ENCODE measurements at regions not wholly inside any gene's neighbourhood (a gene's known extent, or its start where the extent isn't known, plus 50 kb on each side); places are given as distances from the start of the nearest gene placed in this dataset.

DNA sequence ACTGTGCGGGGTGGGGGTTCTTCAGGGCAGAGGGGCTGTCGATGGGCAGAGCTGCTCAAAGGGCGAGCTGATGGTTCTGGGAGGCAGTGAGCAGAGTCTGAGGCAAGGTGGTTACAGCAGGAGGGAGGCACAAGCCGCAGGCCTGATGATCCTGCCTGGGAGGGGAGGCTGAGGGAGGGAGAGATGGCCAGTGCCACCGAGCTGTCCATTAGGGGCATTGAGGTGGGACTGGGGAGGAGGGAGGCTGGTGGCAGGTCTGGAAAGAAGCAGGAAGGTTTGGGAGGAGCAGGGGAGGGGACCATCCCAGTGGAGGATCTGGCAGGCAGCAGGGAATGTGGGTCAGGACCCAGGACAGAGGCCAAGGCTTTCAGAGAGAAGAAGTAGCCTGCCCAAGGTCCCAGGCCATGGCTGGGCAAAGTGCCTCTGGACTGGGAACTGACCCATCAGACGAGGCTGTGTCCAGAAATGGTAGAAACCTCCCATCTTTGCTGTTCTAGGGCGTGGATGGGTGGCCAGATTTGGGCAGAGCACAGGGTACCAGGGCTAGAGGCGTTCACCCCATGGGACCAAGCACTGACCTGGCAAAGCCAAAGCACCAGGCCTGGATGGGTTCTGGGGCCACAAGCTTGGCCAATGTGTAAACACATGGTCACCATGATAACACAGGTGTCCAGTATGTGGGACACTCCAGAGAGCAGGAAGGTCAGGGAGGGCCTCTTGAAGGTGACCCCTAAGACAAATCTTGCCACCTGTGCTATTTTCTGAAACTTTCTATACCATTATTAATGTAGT, 55.5 kb downstream of the INHBB start:
- DNase-seq, result no peak
- no peak overlapping the region for H3K27ac Mint-ChIP-seq (ENCODE audit: unreplicated experiment)
- H3K36me3 Mint-ChIP-seq (ENCODE audit: insufficient read depth, unreplicated experiment), result no peaks in the 10 kb centered on the region
- no peak overlapping the region for H3K4me3 Mint-ChIP-seq (ENCODE audit: low read depth, unreplicated experiment)
- H3K4me1 Mint-ChIP-seq (ENCODE audit: low read depth, unreplicated experiment), result peaks cover 52% of the 10 kb centered on the region
- no peaks in the 10 kb centered on the region for H3K27me3 Mint-ChIP-seq (ENCODE audit: unreplicated experiment)
- no TSS peak for BruUV-seq (replicated peaks)
- no peaks in the 10 kb centered on the region for H3K9me3 Mint-ChIP-seq (ENCODE audit: low read depth, unreplicated experiment)
- TF ChIP-seq, protein P1, sequence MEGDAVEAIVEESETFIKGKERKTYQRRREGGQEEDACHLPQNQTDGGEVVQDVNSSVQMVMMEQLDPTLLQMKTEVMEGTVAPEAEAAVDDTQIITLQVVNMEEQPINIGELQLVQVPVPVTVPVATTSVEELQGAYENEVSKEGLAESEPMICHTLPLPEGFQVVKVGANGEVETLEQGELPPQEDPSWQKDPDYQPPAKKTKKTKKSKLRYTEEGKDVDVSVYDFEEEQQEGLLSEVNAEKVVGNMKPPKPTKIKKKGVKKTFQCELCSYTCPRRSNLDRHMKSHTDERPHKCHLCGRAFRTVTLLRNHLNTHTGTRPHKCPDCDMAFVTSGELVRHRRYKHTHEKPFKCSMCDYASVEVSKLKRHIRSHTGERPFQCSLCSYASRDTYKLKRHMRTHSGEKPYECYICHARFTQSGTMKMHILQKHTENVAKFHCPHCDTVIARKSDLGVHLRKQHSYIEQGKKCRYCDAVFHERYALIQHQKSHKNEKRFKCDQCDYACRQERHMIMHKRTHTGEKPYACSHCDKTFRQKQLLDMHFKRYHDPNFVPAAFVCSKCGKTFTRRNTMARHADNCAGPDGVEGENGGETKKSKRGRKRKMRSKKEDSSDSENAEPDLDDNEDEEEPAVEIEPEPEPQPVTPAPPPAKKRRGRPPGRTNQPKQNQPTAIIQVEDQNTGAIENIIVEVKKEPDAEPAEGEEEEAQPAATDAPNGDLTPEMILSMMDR (IDR thresholded peaks at IDR 0.05; ENCODE audit: unreplicated experiment), result no peak
- CTCF ChIA-PET, result no interaction called here
- intact Hi-C loops (cut with micrococcal nuclease; ENCODE audit: unreplicated experiment), result no loop called here

DNA sequence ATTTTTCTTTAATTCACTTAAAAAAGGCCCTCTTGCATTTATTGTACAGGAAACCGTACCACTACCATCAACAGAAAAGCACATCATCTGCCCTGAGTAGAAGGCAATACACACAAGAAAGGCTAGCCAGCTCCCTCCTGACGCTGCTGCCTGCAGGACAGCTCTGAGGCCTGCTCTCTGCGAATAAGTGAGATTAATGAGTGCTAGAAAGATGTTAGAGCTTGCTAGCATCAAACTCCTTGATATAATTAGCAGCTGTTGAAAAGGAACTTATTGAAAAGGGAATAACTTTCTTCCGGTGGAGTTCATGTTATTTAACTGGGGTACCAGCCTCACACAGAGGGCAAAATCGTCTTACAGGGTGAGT, 56.1 kb downstream of the INHBB start:
- Mint-ChIP-seq H3K4me1 (ENCODE audit: low read depth, unreplicated experiment) (peaks cover 50% of the 10 kb centered on the region), H3K27me3 (ENCODE audit: unreplicated experiment) (no peaks in the 10 kb centered on the region), H3K9me3 (ENCODE audit: low read depth, unreplicated experiment) (no peaks in the 10 kb centered on the region), H3K4me3 (ENCODE audit: low read depth, unreplicated experiment) (no peak overlapping the region), H3K27ac (ENCODE audit: unreplicated experiment) (no peak overlapping the region), H3K36me3 (ENCODE audit: insufficient read depth, unreplicated experiment) (no peaks in the 10 kb centered on the region)
- no peak for DNase-seq
- intact Hi-C loops (cut with micrococcal nuclease; ENCODE audit: unreplicated experiment), result no loop called here
- BruUV-seq (replicated peaks), result no TSS peak
- TF ChIP-seq, protein P1 (IDR thresholded peaks at IDR 0.05; ENCODE audit: unreplicated experiment), result no peak
- CTCF ChIA-PET, result no interaction called here

DNA sequence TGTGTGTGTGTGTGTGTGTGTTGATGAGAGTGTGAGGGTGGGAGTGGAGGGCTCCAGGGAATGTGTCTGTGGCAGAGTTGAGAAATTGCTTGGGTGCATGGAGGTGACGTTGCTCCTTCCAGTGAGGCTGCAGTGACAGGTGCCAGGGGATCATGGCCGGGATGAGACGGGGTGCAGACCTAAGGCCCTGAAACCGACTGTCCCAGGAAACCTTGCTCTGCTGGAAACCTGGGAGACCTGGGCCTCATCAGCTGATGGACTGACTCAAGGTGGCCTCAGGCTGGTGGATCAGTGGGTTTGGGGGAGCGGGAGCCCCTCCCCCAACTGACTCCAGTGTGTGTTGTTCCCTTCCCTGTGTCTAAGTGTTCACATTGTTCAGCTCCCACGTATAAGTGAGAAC, 56.6 kb downstream of the INHBB start:
- TF ChIP-seq, protein P1 (IDR thresholded peaks at IDR 0.05; ENCODE audit: unreplicated experiment), result no peak
- no peak overlapping the region for H3K4me3 Mint-ChIP-seq (ENCODE audit: low read depth, unreplicated experiment)
- DNase-seq, result no peak
- H3K27ac Mint-ChIP-seq (ENCODE audit: unreplicated experiment), result no peak overlapping the region
- intact Hi-C loops (cut with micrococcal nuclease; ENCODE audit: unreplicated experiment), result no loop called here
- BruUV-seq (replicated peaks), result no TSS peak
- CTCF ChIA-PET, result no interaction called here
- H3K9me3 Mint-ChIP-seq (ENCODE audit: low read depth, unreplicated experiment), result peaks cover 2% of the 10 kb centered on the region
- no peaks in the 10 kb centered on the region for H3K27me3 Mint-ChIP-seq (ENCODE audit: unreplicated experiment)
- peaks cover 45% of the 10 kb centered on the region for H3K4me1 Mint-ChIP-seq (ENCODE audit: low read depth, unreplicated experiment)
- no peaks in the 10 kb centered on the region for H3K36me3 Mint-ChIP-seq (ENCODE audit: insufficient read depth, unreplicated experiment)

DNA sequence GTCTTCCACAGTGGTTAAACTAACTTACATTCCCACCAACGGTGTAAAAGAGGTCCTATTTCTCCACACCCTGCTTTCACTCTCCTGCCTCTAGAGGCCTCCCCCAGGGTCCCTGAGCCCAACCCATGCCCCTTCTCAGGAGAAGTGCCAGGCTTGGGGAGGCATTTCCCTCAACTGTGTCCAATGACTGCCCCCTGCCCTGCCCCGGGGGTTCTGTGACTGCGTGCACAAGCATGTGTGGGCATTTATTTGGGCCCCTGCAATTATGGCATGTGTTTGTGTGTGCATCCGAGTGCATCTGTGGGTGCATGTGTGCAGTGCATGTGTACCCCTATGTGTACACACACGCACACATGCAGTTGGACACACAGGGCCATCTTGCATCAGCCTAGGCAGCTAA, 57.3 kb downstream of the INHBB start:
- no peak overlapping the region for H3K27ac Mint-ChIP-seq (ENCODE audit: unreplicated experiment)
- CTCF ChIA-PET, result interaction anchor here (0.6 kb wide), 1 partner anchor 18 kb away, joined by 3 read pairs; no protein-coding TSS in a partner anchor
- no peak overlapping the region for H3K4me3 Mint-ChIP-seq (ENCODE audit: low read depth, unreplicated experiment)
- no TSS peak for BruUV-seq (replicated peaks)
- H3K36me3 Mint-ChIP-seq (ENCODE audit: insufficient read depth, unreplicated experiment), result no peaks in the 10 kb centered on the region
- intact Hi-C loops (cut with micrococcal nuclease; ENCODE audit: unreplicated experiment), result no loop called here
- no peak for DNase-seq
- peaks cover 2% of the 10 kb centered on the region for H3K9me3 Mint-ChIP-seq (ENCODE audit: low read depth, unreplicated experiment)
- peaks cover 38% of the 10 kb centered on the region for H3K4me1 Mint-ChIP-seq (ENCODE audit: low read depth, unreplicated experiment)
- H3K27me3 Mint-ChIP-seq (ENCODE audit: unreplicated experiment), result no peaks in the 10 kb centered on the region
- TF ChIP-seq, protein P1 (IDR thresholded peaks at IDR 0.05; ENCODE audit: unreplicated experiment), result no peak

All from Calu3 (cell line).